ENCODE measurements at regions not wholly inside any gene's neighbourhood (a gene's known extent, or its start where the extent isn't known, plus 50 kb on each side); places are given as distances from the start of the nearest gene placed in this dataset.

DNA sequence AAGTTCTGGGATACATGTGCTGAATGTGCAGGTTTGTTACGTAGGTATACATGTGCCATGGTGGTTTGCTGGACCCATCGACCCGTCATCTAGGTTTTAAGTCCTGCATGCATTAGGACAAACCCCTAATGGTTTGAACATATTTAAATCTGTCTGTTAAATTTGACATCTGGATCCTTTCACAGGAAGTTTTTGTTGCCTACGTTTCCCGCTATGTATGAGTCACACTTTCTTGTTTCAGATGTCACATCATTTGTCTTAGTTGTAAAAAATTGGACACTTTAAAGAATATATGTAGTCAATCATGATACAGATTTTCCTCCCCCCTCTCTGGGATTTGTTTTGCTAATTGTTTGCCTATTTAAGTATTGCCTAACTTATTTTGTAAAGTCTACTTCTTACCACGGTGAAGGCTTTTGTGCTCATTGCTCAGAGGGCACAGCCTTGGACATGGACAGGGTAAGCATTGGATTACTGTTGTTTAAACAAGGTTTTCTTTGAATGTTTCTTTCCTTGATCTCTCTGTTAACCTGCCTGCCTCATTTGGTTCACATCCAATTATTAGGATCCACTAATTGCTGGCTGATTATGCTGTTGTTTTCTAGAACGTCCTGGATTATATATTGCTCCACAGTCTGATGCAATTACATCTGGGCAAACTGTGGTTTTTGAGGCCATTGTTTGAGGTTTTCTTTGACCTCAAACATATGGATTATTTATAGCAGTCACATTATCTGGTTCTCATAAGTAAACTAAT is 1441.4 kb downstream of the AACS start:
- peaks cover 5% of the 10 kb centered on the region for H3K9me3 Mint-ChIP-seq (ENCODE audit: low read depth)

DNA sequence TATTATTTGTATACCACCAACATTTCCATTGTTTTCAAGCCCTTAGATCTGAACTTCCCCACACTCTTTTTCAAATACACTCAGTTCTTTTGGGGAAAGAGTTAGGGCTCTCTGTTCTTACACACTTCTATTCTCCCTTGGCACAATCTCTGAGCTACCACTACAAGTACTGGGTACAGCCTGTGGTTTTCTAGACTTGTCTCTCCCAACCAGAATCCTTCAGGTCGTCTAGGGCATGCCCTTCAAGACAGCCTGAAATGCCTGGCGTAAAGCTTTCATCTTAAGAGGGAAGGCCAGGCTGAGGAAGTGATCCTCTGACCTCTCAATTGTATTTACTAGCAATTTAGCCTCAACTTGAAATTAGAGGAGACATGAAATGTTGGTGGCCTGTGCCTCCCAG is 1442.0 kb downstream of the AACS start:
- no peak overlapping the region for H3K4me3 Mint-ChIP-seq (ENCODE audit: low read depth)
- H3K9me3 Mint-ChIP-seq (ENCODE audit: low read depth) = peaks cover 5% of the 10 kb centered on the region
- H3K4me1 Mint-ChIP-seq (ENCODE audit: low read depth) = peaks cover 3% of the 10 kb centered on the region
- H3K27me3 Mint-ChIP-seq = peaks cover 4% of the 10 kb centered on the region
- no peak for DNase-seq (ENCODE audit: low spot score, unreplicated experiment)
- no peak overlapping the region for H3K27ac Mint-ChIP-seq
- no peaks in the 10 kb centered on the region for H3K36me3 Mint-ChIP-seq (ENCODE audit: insufficient read depth)
- TF ChIP-seq CTCF (IDR thresholded peaks at IDR 0.05; ENCODE audit: unreplicated experiment) = no peak

More for the DNA sequence above, 1441.4 kb downstream of the AACS start:
- H3K36me3 Mint-ChIP-seq (ENCODE audit: insufficient read depth) = no peaks in the 10 kb centered on the region
- H3K27ac Mint-ChIP-seq = no peak overlapping the region
- DNase-seq (ENCODE audit: low spot score, unreplicated experiment) = no peak
- TF ChIP-seq CTCF (IDR thresholded peaks at IDR 0.05; ENCODE audit: unreplicated experiment) = no peak
- no peak overlapping the region for H3K4me3 Mint-ChIP-seq (ENCODE audit: low read depth)
- no peaks in the 10 kb centered on the region for H3K4me1 Mint-ChIP-seq (ENCODE audit: low read depth)
- peaks cover 4% of the 10 kb centered on the region for H3K27me3 Mint-ChIP-seq

DNA sequence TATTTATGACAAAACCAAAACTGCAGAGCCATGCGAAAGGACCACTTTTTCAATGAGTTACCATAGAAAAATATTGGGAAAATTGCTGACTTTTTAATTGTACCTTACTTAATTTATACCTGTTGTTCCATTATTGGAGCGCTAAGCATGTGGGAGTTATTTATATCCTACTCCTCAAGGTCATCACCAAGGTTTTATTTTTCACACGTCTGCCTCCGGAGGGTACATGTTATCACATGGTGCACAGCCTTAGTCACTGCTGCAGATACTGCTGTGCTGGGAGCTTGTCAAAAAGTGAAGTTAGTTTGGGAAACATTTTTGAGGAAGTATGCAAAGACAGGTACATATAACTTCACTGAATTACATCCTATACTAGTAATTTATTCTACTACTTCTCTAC is 1444.3 kb downstream of the AACS start:
- TF ChIP-seq CTCF (IDR thresholded peaks at IDR 0.05; ENCODE audit: unreplicated experiment) = no peak
- H3K27ac Mint-ChIP-seq = no peak overlapping the region
- no peaks in the 10 kb centered on the region for H3K36me3 Mint-ChIP-seq (ENCODE audit: insufficient read depth)
- DNase-seq (ENCODE audit: low spot score, unreplicated experiment) = no peak
- no peak overlapping the region for H3K4me3 Mint-ChIP-seq (ENCODE audit: low read depth)
- H3K4me1 Mint-ChIP-seq (ENCODE audit: low read depth) = peaks cover 16% of the 10 kb centered on the region
- H3K9me3 Mint-ChIP-seq (ENCODE audit: low read depth) = peaks cover 5% of the 10 kb centered on the region
- H3K27me3 Mint-ChIP-seq = peaks cover 4% of the 10 kb centered on the region

GRCh38 chr12:126510630-126511029 is 1445.4 kb downstream of the AACS start:
- H3K36me3 Mint-ChIP-seq (ENCODE audit: insufficient read depth) = no peaks in the 10 kb centered on the region
- H3K9me3 Mint-ChIP-seq (ENCODE audit: low read depth) = peaks cover 4% of the 10 kb centered on the region

More at GRCh38 chr12:126510630-126511029, 1445.4 kb downstream of the AACS start:
- peaks cover 4% of the 10 kb centered on the region for H3K27me3 Mint-ChIP-seq
- H3K4me1 Mint-ChIP-seq (ENCODE audit: low read depth) = peaks cover 16% of the 10 kb centered on the region
- DNase-seq (ENCODE audit: low spot score, unreplicated experiment) = no peak
- no peak overlapping the region for H3K27ac Mint-ChIP-seq
- no peak for TF ChIP-seq CTCF (IDR thresholded peaks at IDR 0.05; ENCODE audit: unreplicated experiment)
- H3K4me3 Mint-ChIP-seq (ENCODE audit: low read depth) = no peak overlapping the region

All from progenitor cell of endocrine pancreas (in vitro differentiated cells).